Fibroblast of gingiva (primary cell): ENCODE measurements at regions not wholly inside any gene's neighbourhood (a gene's known extent, or its start where the extent isn't known, plus 50 kb on each side); places are given as distances from the start of the nearest gene placed in this dataset.

Source experiments
- DNase-seq: peaks from one replicate; pipeline ENCODE4 v3.0.0-alpha.2; 2011; ENCODE audit warnings: low read depth

- no peak for DNase-seq
Observed at GRCh38 chr3:35946854-35947515, 307.7 kb downstream of the ARPP21 start.

GRCh38 chr3:35950021-35950420 lies 310.7 kb downstream of the ARPP21 start:
- peak; percentile 3 for DNase-seq

- no peak for DNase-seq
Observed at GRCh38 chr3:35954413-35954812, 315.1 kb downstream of the ARPP21 start.

- DNase-seq: peak; percentile 49
Observed at GRCh38 chr3:35965908-35966307, 326.6 kb downstream of the ARPP21 start.

- no peak for DNase-seq
Observed at GRCh38 chr3:35966629-35967464, 327.5 kb downstream of the ARPP21 start.

GRCh38 chr3:35968043-35968622 lies 328.8 kb downstream of the ARPP21 start:
- no peak for DNase-seq

- DNase-seq: no peak
Observed at GRCh38 chr3:35969406-35969805, 330.1 kb downstream of the ARPP21 start.

GRCh38 chr3:35970793-35971192 lies 331.5 kb downstream of the ARPP21 start:
- DNase-seq: no peak

- DNase-seq: no peak
Observed at GRCh38 chr3:35971686-35972085, 332.4 kb downstream of the ARPP21 start.

GRCh38 chr3:35974872-35975271 lies 335.5 kb downstream of the ARPP21 start:
- no peak for DNase-seq

- DNase-seq: no peak
Observed at GRCh38 chr3:35986161-35986560, 346.8 kb downstream of the ARPP21 start.

- DNase-seq: no peak
Observed at GRCh38 chr3:35987386-35987785, 348.1 kb downstream of the ARPP21 start.

- DNase-seq: no peak
Observed at GRCh38 chr3:35992041-35992440, 352.7 kb downstream of the ARPP21 start.

- no peak for DNase-seq
Observed at GRCh38 chr3:36011791-36012190, 368.5 kb upstream of the STAC start.

- DNase-seq: no peak
Observed at GRCh38 chr3:36013425-36013824, 366.9 kb upstream of the STAC start.

- DNase-seq: no peak
Observed at GRCh38 chr3:36025232-36025631, 355.1 kb upstream of the STAC start.

- no peak for DNase-seq
Observed at GRCh38 chr3:36032180-36033047, 347.9 kb upstream of the STAC start.

GRCh38 chr3:36058404-36059030 lies 321.8 kb upstream of the STAC start:
- DNase-seq: no peak

GRCh38 chr3:36060950-36061349 lies 319.4 kb upstream of the STAC start:
- DNase-seq: no peak

- DNase-seq: no peak
Observed at GRCh38 chr3:36063992-36064391, 316.3 kb upstream of the STAC start.

- no peak for DNase-seq
Observed at GRCh38 chr3:36065321-36065720, 315.0 kb upstream of the STAC start.

GRCh38 chr3:36075491-36075890 lies 304.8 kb upstream of the STAC start:
- DNase-seq: no peak
